Astrocyte (in vitro differentiated cells and primary cell): ENCODE measurements at regions not wholly inside any gene's neighbourhood (a gene's known extent, or its start where the extent isn't known, plus 50 kb on each side); places are given as distances from the start of the nearest gene placed in this dataset.

Source experiments
- EZH2 ChIP-seq: IDR thresholded peaks from 2 replicates; pipeline ENCODE4 v1.6.1; 2012; ENCODE audit warnings: mild to moderate bottlenecking, low read length, inconsistent platforms; ENCODE audit not compliant: insufficient read depth
- TF ChIP-seq, protein P1 (sequence below): IDR thresholded peaks from 2 replicates; pipeline ENCODE4 v1.5.1; 2011; ENCODE audit warnings: low read depth, mild to moderate bottlenecking, inconsistent platforms, low read length, moderate library complexity; ENCODE audit not compliant: insufficient read depth

DNA sequence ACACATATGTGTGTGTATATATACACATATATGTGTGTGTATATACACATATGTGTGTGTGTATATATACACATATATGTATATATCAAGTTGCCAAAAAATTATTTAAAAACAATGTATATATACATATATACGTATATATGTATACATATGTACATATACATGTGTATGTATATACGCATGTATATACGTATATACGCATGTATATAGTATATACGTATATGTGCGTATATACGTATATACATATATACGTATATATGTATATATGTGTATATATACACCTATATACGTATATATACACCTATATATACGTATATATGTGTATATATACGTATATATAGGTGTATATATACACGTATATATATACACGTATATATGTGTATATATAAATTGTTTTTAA is 57.0 kb upstream of the ZNF644 start:
- TF ChIP-seq, protein P1, sequence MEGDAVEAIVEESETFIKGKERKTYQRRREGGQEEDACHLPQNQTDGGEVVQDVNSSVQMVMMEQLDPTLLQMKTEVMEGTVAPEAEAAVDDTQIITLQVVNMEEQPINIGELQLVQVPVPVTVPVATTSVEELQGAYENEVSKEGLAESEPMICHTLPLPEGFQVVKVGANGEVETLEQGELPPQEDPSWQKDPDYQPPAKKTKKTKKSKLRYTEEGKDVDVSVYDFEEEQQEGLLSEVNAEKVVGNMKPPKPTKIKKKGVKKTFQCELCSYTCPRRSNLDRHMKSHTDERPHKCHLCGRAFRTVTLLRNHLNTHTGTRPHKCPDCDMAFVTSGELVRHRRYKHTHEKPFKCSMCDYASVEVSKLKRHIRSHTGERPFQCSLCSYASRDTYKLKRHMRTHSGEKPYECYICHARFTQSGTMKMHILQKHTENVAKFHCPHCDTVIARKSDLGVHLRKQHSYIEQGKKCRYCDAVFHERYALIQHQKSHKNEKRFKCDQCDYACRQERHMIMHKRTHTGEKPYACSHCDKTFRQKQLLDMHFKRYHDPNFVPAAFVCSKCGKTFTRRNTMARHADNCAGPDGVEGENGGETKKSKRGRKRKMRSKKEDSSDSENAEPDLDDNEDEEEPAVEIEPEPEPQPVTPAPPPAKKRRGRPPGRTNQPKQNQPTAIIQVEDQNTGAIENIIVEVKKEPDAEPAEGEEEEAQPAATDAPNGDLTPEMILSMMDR = no peak
- TF ChIP-seq EZH2 = no peak
